GM18861 (cell line): ENCODE measurements at regions not wholly inside any gene's neighbourhood (a gene's known extent, or its start where the extent isn't known, plus 50 kb on each side); places are given as distances from the start of the nearest gene placed in this dataset.
"Not testable (repeated sequence)": the region's sequence is repeated elsewhere in the genome, so short reads cannot be mapped to it uniquely, and the experiment has no call there.

Source experiments
- ATAC-seq: cut with Tn5 transposase; IDR thresholded peaks from one replicate; pipeline ENCODE4 v1.9.1; 2021; ENCODE audit not compliant: unreplicated experiment

DNA sequence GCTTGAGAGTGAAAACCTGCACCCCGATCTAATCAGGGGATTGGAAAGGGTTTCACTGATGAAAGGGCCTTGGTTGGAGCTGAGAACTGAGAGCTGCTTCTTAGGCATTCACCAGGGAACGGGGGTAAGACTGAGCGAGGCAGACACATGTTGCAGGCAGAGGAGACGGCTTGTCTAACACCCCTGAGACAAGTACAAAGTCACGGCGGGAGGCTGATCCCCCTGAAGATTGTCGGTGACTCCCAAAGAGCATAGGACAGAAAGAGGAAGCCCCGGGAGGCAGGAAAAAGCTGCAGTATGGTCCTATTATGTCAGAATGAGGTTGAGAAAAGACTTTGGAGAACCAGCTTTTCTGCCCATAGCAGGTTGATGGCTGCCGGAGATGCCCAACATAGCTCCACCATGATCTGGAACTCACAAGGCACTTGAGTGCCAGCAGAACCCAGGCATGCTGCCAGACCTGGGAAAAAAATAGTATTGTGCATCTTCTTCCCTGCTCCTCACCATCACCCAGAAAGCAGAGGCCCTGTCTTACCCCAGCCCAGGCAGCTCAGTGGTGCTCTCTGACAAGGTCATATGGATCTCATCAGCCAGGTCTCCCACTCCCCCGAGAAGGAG is 463.9 kb upstream of the PROX1 start:
- no peak for ATAC-seq

DNA sequence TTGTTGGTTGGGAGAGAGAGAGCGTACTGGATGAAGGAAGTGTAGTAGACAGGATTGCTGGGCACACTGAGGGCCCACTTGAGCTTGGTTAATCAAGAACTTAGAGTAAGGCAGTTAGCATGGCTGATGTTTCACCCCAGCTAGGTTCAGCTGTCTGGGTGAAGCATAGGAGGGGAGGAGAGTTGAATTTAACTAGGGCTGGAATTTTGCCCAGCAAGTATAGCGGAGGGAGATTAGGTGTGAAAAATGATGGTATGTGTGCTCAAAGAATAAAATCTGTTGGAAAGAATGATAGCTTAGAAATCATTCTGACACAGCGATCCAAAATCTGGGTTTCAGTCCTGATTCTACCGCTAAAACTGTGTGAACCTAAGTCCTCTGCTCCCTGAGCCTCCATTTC is 461.5 kb upstream of the PROX1 start:
- ATAC-seq, result no peak

DNA sequence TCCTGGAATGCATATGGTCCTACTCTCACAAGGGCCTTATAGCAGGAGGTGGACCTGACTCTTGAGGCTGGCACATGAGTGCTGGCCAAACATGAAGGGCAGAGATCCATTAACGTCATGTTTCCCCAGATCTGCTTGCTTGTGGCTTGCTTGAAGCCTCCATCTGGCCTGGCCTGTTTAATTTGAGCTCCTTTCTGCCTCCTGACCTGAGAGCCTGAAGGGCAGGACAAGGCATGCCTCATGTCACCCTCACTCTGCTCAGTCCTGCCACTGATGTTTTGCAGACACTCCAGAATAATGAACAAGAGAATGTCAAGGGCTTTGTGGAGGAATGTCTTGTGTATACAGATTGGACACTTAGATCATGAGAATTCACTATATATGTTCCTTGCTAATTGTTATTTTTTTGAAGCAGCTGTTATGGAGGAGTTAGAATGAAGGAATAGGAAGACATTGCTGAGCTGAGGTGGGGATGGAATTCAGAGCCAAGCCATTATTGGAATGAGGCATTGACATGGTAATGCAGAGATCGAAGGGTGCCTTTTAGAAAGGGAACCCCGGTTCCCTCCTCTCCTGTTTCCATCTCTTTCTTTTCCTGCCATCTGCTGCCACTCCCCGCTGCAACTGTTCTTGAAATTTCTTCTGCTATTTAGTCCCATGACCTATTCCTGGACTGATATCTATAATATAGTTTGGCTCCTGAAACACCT is 457.0 kb upstream of the PROX1 start:
- ATAC-seq, result no peak

DNA sequence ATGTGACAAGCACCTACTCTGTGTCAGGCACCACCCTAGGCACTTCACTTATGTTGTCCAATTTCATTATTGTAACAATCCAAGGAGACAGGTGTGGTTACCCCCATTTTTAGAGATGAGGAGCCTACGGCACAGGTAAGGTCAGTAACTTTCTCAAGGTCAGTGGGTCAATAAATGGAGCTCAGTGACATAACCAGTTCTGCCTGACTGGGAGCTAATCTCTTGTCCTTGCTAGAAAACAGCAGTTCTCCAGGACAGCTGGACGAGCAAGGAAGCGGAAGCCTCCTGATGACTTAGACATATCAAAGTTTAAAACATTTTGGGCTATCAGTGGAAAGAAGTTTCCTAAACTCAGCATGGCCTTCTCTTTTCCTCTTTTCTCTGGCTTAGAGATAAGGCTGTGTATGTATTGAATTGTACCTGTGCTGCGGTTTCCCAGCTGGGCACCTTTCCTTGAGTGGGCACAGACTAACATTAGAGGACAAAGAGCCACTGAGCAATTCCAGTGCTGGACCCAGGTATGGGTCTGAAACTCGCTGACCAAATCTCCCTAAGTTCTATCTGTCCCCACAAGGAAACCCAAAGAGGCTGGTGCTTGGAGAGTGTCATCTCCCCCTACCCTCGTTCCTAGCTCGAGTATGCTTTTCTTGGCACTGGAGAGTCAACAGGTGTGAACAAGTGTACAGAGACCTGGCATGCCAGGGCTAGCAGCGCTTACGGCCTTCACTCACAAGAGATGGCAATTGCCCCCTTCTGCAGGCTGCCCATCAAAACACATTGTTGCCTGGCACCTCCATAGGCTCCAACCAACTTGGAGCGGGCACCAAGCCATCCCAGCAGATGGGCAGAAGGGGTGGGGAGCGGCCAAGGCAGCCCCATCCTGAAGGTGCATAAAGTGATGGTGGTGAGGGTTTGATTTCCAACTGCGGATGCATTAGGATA is 456.1 kb upstream of the PROX1 start:
- no peak for ATAC-seq

DNA sequence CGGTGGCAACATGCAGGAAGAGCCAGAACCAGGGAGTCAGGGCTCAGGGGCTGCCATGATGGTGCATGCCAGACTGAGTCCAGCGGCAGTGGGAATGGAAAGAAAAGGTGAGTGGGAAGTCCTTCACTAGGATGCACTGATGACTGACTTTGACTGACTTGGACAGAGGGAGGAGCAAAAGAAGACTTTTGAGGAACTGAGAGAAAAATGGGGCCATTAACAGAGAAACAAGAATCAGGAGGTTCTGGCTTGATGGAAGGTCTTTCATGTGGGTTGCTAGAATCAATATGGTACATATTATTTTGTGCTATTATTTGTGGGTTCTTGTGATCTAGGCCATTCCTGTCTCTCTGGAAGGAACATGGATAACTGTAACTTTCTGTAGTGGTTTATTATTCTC is 454.6 kb upstream of the PROX1 start:
- no peak for ATAC-seq

DNA sequence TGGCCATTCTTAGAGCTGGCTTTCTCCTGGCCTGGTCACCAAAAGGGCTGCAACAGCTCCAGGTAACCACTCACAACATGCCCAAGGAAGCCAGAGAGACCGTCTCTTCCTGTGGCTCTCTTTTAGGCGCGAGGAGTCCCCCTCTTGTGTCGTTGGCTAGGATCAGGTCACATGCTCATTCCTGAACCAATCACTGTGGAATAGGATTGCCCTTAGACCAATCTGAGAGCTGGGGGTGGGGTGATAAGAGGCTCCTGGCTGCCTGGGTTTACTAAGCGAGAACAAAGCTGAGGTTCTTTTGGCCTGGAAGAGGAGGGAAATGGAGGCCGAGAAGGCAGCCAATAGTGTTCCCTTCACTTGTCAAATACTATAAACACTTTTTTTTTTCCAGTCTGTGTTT is 452.1 kb upstream of the PROX1 start:
- ATAC-seq, result no peak

DNA sequence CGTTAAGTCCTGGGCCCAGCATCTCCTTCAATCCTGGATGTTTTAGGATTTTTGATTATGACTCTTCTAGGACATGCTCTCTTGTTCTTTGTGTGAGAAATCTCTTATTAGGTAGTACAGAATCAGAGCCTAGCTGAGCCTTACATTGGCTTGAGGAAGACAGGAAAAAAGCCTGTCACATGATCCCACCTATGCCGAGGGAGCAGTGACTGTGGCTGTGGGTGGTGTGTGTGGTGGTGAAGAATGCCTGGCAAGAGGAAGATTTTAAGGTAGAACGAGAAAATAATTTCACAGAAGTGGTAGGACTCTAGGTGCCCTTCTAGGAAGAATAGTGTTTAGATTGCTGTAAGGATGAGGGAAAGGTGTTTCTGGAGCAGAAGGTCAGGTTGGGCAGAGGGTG is 449.5 kb upstream of the PROX1 start:
- no peak for ATAC-seq

DNA sequence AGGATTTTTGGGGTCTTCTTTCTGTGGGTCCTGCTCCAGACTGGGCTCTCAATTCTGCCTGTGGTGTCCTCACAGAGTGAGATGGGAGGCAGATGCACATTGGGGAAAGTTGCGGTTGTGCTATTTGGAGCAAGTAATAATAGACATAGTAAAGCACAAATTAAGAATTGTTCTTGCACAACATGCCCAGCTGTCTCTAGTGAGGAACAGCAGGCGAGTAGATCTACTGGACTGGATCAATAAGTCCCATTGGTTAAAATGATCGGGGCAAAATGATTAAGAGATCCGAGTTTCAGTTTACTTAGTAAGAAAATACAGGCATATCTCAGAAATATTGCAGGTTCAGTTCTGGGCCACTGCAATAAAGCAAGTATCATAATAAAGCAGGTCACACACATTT is 448.3 kb upstream of the PROX1 start:
- no peak for ATAC-seq

DNA sequence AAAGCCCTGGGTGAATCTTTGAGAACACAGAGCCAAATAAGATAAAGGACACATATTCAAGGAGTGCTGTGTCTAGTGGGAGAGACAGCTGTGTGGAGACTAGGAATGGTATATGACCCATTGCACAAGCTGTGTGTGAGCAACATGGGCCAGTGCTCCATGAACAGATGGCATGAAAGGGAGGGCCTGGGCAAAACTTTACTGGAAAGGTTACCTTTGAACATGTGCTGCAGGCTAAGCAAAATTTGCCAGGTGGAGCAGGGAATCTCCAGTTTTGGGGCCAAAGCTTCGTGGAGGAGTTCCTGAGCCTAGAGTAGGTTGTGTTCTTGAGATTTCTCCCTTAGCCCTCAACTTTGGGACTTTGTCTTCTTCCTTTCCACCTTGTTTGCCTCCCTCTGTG is 446.1 kb upstream of the PROX1 start:
- ATAC-seq, result no peak

DNA sequence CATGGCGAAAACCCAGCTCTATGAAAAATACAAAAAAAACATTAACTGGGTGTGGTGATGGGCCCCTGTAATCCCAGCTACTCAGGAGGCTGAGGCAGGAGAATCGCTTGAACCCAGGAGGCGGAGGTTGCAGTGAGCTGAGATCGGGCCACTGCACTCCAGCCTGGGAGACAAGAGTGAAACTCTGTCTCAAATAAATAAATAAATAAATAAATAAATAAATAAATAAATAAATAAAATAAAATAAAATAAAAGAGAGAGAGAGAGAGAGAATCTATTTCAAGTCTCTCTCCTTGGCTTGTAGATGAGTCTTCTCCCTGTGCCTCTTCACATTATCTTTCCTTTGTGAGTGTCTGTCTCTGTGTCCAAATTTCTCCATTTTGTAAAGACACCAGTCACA is 442.6 kb upstream of the PROX1 start:
- ATAC-seq, result not testable (repeated sequence)

DNA sequence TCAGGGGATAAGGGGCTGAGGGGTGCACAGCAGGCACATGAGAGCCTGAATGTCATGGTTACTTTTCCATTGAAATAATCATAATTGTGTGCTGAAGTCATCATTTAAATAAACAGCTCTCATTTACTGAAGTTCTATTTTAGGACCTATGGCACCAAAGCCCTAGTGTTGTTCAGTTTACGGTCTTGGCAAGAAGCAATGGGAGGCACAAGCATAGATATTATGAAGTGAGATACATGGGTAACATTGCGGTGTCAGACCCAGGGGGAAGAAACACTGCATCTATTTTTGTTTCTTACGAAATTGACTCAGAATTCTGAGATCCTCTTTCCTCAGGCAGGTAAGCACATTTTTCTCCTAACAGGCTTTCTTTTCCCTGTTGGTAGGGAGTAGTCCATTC is 437.8 kb upstream of the PROX1 start:
- no peak for ATAC-seq

DNA sequence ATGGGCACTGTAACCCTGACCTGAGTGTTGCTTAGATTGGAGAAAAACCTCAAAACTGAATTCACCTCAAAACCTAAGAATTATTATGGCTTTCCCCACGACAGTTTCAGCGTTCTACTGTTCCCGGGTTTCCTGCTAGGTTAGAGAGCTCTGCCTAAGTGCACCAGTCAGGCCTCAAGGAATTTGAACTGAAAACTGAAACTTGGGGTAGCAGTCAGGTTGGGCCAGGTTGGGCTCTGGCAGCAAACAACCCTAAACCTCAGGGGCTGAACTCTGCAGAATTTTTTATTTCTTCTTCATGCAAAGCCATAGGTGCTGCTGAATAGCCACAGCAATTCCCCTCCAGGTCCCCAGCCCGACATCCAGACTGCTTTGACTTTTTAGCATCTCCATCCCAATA is 437.0 kb upstream of the PROX1 start:
- no peak for ATAC-seq

DNA sequence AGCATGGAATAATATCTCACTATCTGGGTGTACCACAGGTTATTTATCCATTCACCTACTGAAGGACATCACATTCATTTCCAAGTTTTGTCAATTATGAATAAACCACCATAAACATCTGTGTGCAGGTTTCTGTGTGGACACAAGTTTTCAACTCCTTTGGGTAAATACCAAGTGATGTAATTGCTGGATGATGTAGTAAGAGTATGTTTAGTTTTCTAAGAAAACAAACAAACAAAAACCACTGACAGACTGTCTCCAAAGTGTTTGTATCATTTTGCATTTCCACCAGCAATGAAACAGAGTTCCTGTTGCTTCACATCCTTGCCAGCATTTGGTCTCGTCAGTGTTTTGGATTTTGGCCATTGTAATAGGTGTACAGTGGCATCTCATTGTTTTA is 435.7 kb upstream of the PROX1 start:
- ATAC-seq, result no peak

DNA sequence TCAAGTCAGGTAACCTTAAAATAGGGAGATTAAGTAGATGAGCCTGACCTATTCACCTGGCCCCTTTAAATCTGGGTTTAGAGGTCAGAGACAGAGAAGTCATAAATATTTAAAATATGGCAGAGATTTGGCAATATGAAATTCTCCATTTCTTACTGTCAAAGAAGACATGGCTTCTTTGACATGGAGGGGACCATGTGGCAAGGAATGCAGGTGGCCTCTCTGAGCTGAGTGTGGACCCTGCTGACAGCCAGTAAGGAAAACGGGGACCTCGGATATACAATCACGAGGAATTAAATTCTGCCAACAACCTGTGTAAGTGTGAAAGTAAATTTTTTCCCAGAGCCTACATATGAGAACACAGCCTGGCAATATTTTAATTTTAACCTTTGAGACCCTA is 427.5 kb upstream of the PROX1 start:
- no peak for ATAC-seq

DNA sequence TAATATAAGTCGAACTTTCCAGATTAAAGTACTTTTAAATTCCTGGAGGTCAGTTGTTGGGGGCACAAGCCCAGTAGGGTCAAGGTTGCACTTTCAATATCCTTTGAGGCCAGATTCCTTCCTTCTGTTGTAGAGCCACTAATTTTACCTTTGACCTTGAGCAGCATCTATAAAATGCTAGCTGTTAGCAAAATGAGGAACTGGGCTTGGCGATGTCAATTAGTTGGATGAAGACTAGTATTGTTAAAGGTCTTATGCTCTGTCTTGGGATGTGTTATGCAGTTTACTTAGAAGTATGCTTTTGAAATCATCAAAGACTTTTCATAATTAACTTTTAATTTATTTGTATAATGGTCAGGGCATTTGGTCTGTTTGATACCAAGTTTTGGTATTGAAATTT is 425.9 kb upstream of the PROX1 start:
- ATAC-seq, result no peak

DNA sequence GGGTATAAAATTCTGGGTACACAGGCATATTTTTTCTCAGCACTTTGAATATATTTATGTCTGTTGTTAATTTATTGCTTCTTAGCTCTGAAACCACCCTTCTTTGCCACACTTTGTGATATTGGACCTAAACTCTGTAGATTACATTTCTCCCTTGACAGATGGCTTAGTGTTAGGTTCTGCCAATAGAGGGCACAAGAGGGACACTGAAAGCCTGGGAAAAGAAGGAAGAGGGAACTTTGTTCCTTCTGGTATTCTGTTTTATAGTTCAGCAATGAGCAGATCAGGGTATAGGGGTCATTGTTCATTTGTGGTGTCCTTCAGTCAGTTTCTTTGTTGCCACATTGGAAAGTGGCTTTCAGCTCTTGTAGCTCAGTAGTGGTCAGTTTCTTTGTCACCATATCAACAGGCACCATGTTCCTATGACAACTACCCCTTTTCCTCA is 423.5 kb upstream of the PROX1 start:
- no peak for ATAC-seq

DNA sequence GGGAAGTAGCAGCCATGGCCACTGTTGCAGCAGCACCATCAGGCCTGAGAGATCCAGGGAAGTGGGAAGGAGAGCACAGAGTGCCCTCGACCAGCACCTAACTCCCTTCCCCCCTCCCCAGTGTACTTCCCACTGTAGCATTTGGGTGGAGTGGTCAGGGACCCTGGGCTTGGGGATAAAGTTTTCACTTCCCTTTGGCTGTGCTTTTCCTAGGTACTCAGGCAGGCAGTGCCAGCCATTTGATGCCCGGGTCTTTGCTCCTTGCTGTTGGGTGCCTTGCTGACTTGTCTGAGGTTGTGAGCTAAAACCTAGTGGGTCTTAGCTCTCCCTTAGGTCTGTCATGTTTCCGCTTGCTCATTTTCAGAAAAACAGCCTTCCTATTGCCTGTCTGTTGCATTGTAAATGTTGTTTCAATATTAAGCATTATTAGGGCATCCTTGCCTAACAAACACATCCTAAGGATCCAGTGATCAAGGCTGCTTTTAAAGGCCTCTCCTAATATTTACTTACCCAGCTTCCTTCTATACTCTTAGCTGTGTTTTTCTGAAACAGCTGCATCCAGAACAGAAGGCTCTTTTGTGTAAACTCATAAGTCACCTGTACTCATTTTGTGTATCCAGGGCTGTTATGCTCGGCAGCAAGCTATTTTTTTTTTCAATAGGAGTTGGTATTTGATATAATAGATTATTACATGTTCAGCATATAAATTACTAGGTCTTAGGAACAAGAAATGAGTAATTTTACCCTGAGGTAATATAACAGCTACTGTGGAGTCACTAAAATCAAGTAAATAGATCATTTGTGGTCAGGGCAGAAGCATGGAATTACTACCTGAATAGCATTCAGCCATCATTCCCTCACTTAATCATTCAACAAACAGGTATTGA is 418.6 kb upstream of the PROX1 start:
- no peak for ATAC-seq

DNA sequence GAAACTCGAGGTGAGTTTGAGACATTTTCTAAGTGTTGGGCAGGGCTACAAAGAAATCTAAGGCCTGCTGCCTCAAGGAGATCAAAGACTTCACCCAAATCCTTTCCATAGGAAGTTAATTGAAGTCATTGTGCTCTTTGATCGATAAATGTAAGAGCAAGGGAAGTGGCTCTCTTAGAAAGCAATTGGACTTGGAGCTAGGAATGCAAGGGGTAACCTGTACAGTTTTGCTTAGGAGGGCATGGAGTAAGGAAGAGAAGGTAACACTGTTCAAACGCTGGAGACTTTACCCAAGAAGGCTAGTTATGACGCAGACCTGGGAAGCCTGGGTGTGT is 418.0 kb upstream of the PROX1 start:
- ATAC-seq, result no peak

DNA sequence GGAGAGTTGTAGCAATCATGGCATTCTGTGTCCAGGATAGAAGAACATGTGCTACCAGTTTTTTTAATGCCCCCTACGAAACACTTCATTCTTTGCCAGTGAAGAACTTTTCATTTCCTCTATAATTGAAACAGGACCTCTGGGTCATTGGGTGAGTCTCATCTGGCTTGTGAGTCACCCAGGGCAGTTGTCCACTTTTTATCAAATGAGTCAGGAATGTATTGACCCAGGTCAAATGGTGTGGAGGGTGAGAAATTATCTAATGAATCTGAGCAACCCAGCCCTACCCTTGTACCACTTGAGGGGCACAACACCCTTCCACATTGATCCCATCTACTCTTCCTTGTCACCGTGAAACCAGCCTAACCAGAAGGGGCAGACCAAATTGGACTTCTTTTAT is 417.3 kb upstream of the PROX1 start:
- no peak for ATAC-seq

DNA sequence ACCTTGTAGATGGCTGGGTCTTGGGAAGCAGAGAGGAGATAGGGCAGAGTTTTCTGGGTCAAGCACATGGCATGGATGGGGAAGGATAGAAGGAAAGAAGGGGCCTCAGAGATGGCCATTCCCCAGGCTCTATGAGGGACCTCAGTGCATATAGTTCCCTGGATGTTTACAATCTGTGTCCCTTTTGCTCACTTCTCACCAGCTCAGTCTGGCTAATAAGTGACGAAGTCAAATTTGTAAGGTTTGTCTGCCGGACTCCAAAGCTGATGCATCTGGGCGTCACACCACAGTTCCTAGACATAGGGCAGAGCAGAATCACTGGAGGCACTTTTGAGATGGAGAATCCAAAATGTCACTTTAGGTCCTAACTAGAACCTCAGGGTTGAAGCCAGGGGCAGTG is 416.4 kb upstream of the PROX1 start:
- ATAC-seq, result no peak

DNA sequence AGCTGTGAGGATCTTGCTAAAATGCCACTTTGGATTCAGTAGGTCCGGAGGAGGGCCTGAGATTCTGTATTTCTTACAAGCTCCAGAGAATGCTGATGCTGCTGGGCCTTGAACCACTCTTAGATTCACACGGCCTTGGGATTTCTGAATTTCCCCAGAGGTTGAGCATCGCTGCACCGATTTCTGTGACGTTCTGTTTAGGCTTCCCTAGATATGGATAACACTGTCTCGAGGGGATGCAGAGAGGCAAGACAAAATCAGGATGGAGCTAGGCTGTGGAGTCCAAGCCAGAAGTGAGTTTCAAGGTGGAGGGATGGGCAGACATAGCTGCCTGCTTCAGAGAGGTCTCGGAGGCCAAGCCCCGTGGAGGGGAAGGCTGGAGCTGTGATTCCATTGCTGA is 415.9 kb upstream of the PROX1 start:
- ATAC-seq, result no peak
